BLaER1 (cell line): ENCODE measurements at regions not wholly inside any gene's neighbourhood (a gene's known extent, or its start where the extent isn't known, plus 50 kb on each side); places are given as distances from the start of the nearest gene placed in this dataset.

ENCODE experiments used
- H3K27ac ChIP-seq: shearing (Covaris generic); formaldehyde crosslinking; 2 replicates; pipeline ENCODE4 v1.8.1; 2022
- H3K27me3 ChIP-seq: shearing (Covaris generic); formaldehyde crosslinking; 2 replicates; pipeline ENCODE4 v1.8.1; 2022
- H3K36me3 ChIP-seq: shearing (Covaris generic); formaldehyde crosslinking; 2 replicates; pipeline ENCODE4 v1.8.1; 2022
- H3K4me1 ChIP-seq: shearing (Covaris generic); formaldehyde crosslinking; 2 replicates; pipeline ENCODE4 v1.8.1; 2022
- H3K4me2 ChIP-seq: shearing (Covaris generic); formaldehyde crosslinking; 2 replicates; pipeline ENCODE4 v1.8.1; 2022
- H3K4me3 ChIP-seq: shearing (Covaris generic); formaldehyde crosslinking; 2 replicates; pipeline ENCODE4 v1.8.1; 2022
- H3K9ac ChIP-seq: shearing (Covaris generic); formaldehyde crosslinking; 2 replicates; pipeline ENCODE4 v1.8.1; 2022
- H3K9me3 ChIP-seq: shearing (Covaris generic); formaldehyde crosslinking; 2 replicates; pipeline ENCODE4 v1.8.1; 2022
- H4K20me1 ChIP-seq: shearing (Covaris generic); formaldehyde crosslinking; 2 replicates; pipeline ENCODE4 v1.8.1; 2022
- Cebpa-rat ChIP-seq: shearing (Covaris generic); IDR thresholded peaks from 2 replicates; pipeline ENCODE4 v1.8.1; 2022

- Histone ChIP-seq H4K20me1 (no peaks in the 10 kb centered on the region), H3K9me3 (no peaks in the 10 kb centered on the region), H3K4me2 (no peak overlapping the region), H3K36me3 (no peaks in the 10 kb centered on the region; the same call in 1 of the 2 replicates), H3K27ac (no peak overlapping the region), H3K4me1 (no peaks in the 10 kb centered on the region), H3K9ac (no peak overlapping the region), H3K4me3 (no peak overlapping the region), H3K27me3 (no peaks in the 10 kb centered on the region)
- no peak for TF ChIP-seq Cebpa-rat
These were observed 313.5 kb upstream of the RGS6 start for GRCh38 chr14:71618716-71619115.

DNA sequence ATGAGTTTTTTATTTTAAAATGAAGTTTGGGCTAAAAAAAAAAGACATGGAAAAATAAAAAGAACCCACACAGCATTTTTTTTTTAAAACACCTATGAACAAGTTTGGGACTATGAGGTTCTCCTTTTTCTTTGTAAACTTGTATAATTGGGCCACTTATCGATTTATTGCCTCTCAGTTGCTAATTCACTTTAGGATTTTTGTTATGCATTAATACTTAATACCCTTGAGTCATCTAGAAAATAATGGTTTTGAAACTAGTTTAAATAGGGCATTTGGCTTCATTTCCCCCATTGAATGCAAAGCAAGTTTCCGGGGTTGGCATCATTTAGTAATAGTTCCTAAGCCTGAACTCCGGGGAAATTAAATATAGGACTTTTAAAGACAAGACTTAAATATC lies 312.8 kb upstream of the RGS6 start:
- H3K27me3 ChIP-seq: no peaks in the 10 kb centered on the region
- H3K9ac ChIP-seq: no peak overlapping the region
- no peaks in the 10 kb centered on the region for H3K4me1 ChIP-seq
- H3K4me3 ChIP-seq: no peak overlapping the region
- peaks cover 4% of the 10 kb centered on the region for H3K36me3 ChIP-seq
- H3K9me3 ChIP-seq: no peaks in the 10 kb centered on the region
- H4K20me1 ChIP-seq: no peaks in the 10 kb centered on the region
- no peak overlapping the region for H3K27ac ChIP-seq
- no peak for TF ChIP-seq Cebpa-rat
- no peak overlapping the region for H3K4me2 ChIP-seq

GRCh38 chr14:71620401-71620800 lies 311.8 kb upstream of the RGS6 start:
- H3K27ac ChIP-seq: no peak overlapping the region
- no peak for TF ChIP-seq Cebpa-rat

GRCh38 chr14:71621276-71621675 lies 311.0 kb upstream of the RGS6 start:
- Histone ChIP-seq H3K9ac (no peak overlapping the region), H4K20me1 (no peaks in the 10 kb centered on the region), H3K36me3 (peaks cover 4% of the 10 kb centered on the region), H3K27ac (no peak overlapping the region), H3K4me1 (no peaks in the 10 kb centered on the region), H3K27me3 (no peaks in the 10 kb centered on the region), H3K4me2 (no peak overlapping the region), H3K9me3 (no peaks in the 10 kb centered on the region), H3K4me3 (no peak overlapping the region)
- TF ChIP-seq Cebpa-rat: no peak

More at GRCh38 chr14:71620401-71620800, 311.8 kb upstream of the RGS6 start:
- Histone ChIP-seq H3K4me1 (no peaks in the 10 kb centered on the region), H3K4me2 (no peak overlapping the region), H4K20me1 (no peaks in the 10 kb centered on the region), H3K27me3 (no peaks in the 10 kb centered on the region), H3K36me3 (peaks cover 4% of the 10 kb centered on the region), H3K9ac (no peak overlapping the region), H3K4me3 (no peak overlapping the region), H3K9me3 (no peaks in the 10 kb centered on the region)

DNA sequence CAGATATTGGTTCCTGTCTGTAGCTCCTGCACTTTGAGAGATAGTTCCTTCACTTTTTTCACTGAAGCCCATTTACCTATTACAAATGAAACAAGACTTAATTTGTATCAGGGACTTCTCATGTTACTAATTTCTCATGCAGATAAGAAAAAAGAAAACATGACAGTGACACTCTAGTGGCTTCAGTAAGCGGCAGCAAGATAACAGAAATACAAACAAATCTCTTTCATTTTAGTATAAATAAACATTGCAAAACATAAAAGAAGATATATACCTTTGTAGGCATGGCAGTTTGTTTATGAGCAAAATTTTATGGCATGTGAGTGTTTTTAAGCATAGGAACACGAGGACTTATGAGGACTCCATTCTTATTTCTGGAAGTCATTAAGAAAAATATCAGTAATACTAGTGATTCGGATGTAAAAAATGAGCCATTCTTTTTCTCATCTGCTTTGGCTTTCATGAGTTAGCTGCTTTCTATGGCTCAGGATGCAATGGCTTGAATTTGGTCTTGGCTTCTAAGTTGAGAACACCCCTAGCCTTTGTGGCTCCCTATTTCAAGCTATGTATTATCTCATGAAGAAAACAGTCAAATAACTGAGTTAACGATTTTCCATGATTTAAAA lies 310.1 kb upstream of the RGS6 start:
- no peaks in the 10 kb centered on the region for H3K4me1 ChIP-seq
- H4K20me1 ChIP-seq: no peaks in the 10 kb centered on the region
- H3K4me2 ChIP-seq: no peak overlapping the region
- H3K27me3 ChIP-seq: no peaks in the 10 kb centered on the region
- TF ChIP-seq Cebpa-rat: no peak
- H3K9me3 ChIP-seq: no peaks in the 10 kb centered on the region
- peaks cover 4% of the 10 kb centered on the region for H3K36me3 ChIP-seq
- no peak overlapping the region for H3K9ac ChIP-seq
- no peak overlapping the region for H3K27ac ChIP-seq
- H3K4me3 ChIP-seq: no peak overlapping the region

GRCh38 chr14:71623939-71624338 lies 308.3 kb upstream of the RGS6 start:
- H3K9ac ChIP-seq: no peak overlapping the region
- H3K4me2 ChIP-seq: no peak overlapping the region
- peaks cover 4% of the 10 kb centered on the region for H3K36me3 ChIP-seq
- H4K20me1 ChIP-seq: no peaks in the 10 kb centered on the region
- TF ChIP-seq Cebpa-rat: no peak
- no peaks in the 10 kb centered on the region for H3K27me3 ChIP-seq
- H3K4me1 ChIP-seq: no peaks in the 10 kb centered on the region
- no peak overlapping the region for H3K27ac ChIP-seq
- no peaks in the 10 kb centered on the region for H3K9me3 ChIP-seq
- no peak overlapping the region for H3K4me3 ChIP-seq

DNA sequence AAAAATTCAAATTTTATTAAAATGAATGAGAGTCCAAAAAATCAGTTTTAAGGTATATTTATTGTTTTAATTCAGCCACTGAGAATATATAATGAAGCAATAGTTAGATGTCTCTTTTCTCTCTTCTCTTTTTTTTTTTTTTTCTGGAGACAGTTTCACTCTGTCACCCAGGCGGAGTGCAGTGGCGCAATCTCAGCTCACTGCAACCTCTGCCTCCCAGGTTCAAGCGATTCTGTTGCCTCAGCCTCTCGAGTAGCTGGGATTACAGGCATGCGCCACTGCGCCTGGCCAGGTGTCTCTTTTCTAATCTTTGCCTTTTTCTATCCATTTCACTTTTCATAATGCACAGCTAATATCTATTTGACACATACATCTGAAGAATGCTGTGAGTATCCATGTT lies 307.1 kb upstream of the RGS6 start:
- Histone ChIP-seq H4K20me1 (no peaks in the 10 kb centered on the region), H3K9ac (no peak overlapping the region), H3K9me3 (no peaks in the 10 kb centered on the region), H3K27ac (no peak overlapping the region), H3K4me2 (no peak overlapping the region), H3K4me1 (no peaks in the 10 kb centered on the region), H3K4me3 (no peak overlapping the region), H3K27me3 (no peaks in the 10 kb centered on the region), H3K36me3 (peaks cover 4% of the 10 kb centered on the region)
- no peak for TF ChIP-seq Cebpa-rat

DNA sequence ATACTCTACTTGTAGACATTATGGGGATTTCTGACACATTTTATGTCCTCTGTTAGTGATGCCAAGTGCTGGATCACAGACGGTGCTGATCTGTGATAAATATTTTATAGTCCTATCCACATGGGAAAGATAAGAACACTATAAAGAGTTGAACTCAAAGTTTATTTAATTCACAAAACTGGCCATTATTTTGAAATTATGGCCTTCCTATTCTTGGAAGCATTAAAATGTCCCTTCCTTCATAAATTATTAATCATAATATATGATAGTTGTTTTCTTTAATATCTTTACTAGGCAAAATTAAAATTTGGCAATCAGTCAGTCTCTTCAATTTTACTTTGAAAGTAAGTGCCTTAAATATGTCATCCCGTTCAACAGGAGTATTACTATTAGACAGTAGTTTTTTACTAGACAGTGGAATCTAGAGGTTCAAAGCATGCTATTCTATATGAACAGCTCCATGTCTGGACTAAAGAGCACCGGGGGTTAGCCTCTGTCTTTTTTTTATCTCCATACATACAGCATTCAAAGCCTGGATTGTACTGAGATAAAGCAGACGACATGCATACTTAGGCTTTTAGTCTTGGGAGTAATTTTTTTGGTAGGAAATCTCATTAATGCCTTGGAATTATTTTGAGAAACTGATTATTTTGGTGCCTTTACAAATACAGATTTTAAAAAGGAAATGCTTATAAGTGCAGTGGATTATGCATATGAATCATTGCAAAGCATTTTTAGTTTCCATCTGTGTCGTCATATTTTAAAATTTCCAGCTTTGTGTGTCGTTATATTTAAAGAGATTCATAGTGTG lies 306.1 kb upstream of the RGS6 start:
- no peaks in the 10 kb centered on the region for H3K9me3 ChIP-seq
- H3K27ac ChIP-seq: no peak overlapping the region
- no peaks in the 10 kb centered on the region for H3K4me1 ChIP-seq
- no peak for TF ChIP-seq Cebpa-rat
- no peaks in the 10 kb centered on the region for H4K20me1 ChIP-seq
- H3K4me2 ChIP-seq: no peak overlapping the region
- no peak overlapping the region for H3K9ac ChIP-seq
- H3K36me3 ChIP-seq: peaks cover 4% of the 10 kb centered on the region
- no peak overlapping the region for H3K4me3 ChIP-seq
- no peaks in the 10 kb centered on the region for H3K27me3 ChIP-seq

GRCh38 chr14:71628433-71628832 lies 303.8 kb upstream of the RGS6 start:
- Histone ChIP-seq H3K4me3 (no peak overlapping the region), H3K4me1 (no peaks in the 10 kb centered on the region), H3K9ac (no peak overlapping the region), H3K27me3 (no peaks in the 10 kb centered on the region), H3K27ac (no peak overlapping the region), H3K9me3 (no peaks in the 10 kb centered on the region), H3K4me2 (no peak overlapping the region), H4K20me1 (no peaks in the 10 kb centered on the region), H3K36me3 (peaks cover 7% of the 10 kb centered on the region)
- TF ChIP-seq Cebpa-rat: no peak

- H3K4me1 ChIP-seq: no peaks in the 10 kb centered on the region
- H3K4me2 ChIP-seq: no peak overlapping the region
- no peak overlapping the region for H3K9ac ChIP-seq
- TF ChIP-seq Cebpa-rat: no peak
- no peaks in the 10 kb centered on the region for H4K20me1 ChIP-seq
- no peak overlapping the region for H3K4me3 ChIP-seq
- H3K36me3 ChIP-seq: peaks cover 4% of the 10 kb centered on the region; the same call in 1 of the 2 replicates
- no peaks in the 10 kb centered on the region for H3K9me3 ChIP-seq
- no peaks in the 10 kb centered on the region for H3K27me3 ChIP-seq
- no peak overlapping the region for H3K27ac ChIP-seq
These were observed 303.0 kb upstream of the RGS6 start for GRCh38 chr14:71629250-71629649.
